EL (cell line): ENCODE measurements at regions not wholly inside any gene's neighbourhood (a gene's known extent, or its start where the extent isn't known, plus 50 kb on each side); places are given as distances from the start of the nearest gene placed in this dataset.
"Not testable (repeated sequence)": the region's sequence is repeated elsewhere in the genome, so short reads cannot be mapped to it uniquely, and the experiment has no call there.

Source experiments
- DNase-seq: peaks from one replicate; pipeline ENCODE4 v3.0.0-alpha.2; 2016

GRCh38 chr11:39462506-39462905 is 1996.9 kb downstream of the LRRC4C start:
- DNase-seq, result no peak

- DNase-seq, result no peak
These were observed 1998.4 kb downstream of the LRRC4C start for GRCh38 chr11:39461066-39461465.

- DNase-seq, result no peak
These were observed 1999.8 kb downstream of the LRRC4C start for GRCh38 chr11:39459606-39460005.

- DNase-seq, result no peak
These were observed 2001.0 kb downstream of the LRRC4C start for GRCh38 chr11:39458481-39458880.

GRCh38 chr11:39443424-39444022 is 2015.9 kb downstream of the LRRC4C start:
- no peak for DNase-seq

- DNase-seq, result no peak
These were observed 2017.3 kb downstream of the LRRC4C start for GRCh38 chr11:39442177-39442576.

GRCh38 chr11:39435641-39436040 is 2023.8 kb downstream of the LRRC4C start:
- DNase-seq, result no peak

GRCh38 chr11:39434466-39434865 is 2025.0 kb downstream of the LRRC4C start:
- no peak for DNase-seq

- no peak for DNase-seq
These were observed 2026.5 kb downstream of the LRRC4C start for GRCh38 chr11:39432929-39433328.

- no peak for DNase-seq
These were observed 2034.2 kb downstream of the LRRC4C start for GRCh38 chr11:39425226-39425625.

GRCh38 chr11:39412117-39412516 is 2047.3 kb downstream of the LRRC4C start:
- no peak for DNase-seq

- no peak for DNase-seq
These were observed 2073.5 kb downstream of the LRRC4C start for GRCh38 chr11:39385911-39386310.

- DNase-seq, result peak; percentile 7
These were observed 2084.3 kb downstream of the LRRC4C start for GRCh38 chr11:39374963-39375698.

GRCh38 chr11:39367534-39367933 is 2091.9 kb downstream of the LRRC4C start:
- DNase-seq, result no peak

GRCh38 chr11:39365809-39366436 is 2093.5 kb downstream of the LRRC4C start:
- peak; percentile 58 for DNase-seq

- no peak for DNase-seq
These were observed 2095.9 kb downstream of the LRRC4C start for GRCh38 chr11:39363571-39363970.

GRCh38 chr11:39361557-39361956 is 2097.9 kb downstream of the LRRC4C start:
- DNase-seq, result no peak

GRCh38 chr11:39345834-39346442 is 2113.5 kb downstream of the LRRC4C start:
- DNase-seq, result no peak

- no peak for DNase-seq
These were observed 2118.0 kb downstream of the LRRC4C start for GRCh38 chr11:39341461-39341860.

- not testable (repeated sequence) for DNase-seq
These were observed 2126.4 kb downstream of the LRRC4C start for GRCh38 chr11:39333006-39333405.

GRCh38 chr11:39327302-39327701 is 2132.2 kb downstream of the LRRC4C start:
- no peak for DNase-seq

GRCh38 chr11:39311888-39312287 is 2147.6 kb downstream of the LRRC4C start:
- DNase-seq, result not testable (repeated sequence)

- DNase-seq, result peak; percentile 0
These were observed 2154.9 kb downstream of the LRRC4C start for GRCh38 chr11:39304586-39304985.

- no peak for DNase-seq
These were observed 2164.8 kb downstream of the LRRC4C start for GRCh38 chr11:39294648-39295047.
